ENCODE measurements at regions not wholly inside any gene's neighbourhood (a gene's known extent, or its start where the extent isn't known, plus 50 kb on each side); places are given as distances from the start of the nearest gene placed in this dataset.

DNA sequence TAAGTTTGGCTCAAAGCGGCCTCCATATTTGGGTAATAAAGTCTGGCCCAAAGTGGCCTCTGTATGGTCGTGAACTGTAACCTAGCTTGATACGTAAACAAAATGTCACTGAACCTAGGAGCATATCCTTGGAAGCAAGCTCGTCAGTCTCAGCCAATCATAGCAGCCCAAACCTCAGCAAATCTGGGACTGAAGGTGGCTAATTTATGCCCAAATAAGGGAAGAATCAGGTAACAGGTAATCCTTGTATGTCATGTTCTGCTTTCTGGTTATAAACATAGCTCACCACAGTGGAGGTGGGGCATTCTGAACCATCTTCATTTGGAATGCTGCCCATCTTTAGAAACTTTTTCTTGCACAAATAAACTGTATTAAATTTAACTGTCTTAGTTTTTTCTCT is 281.1 kb downstream of the TTLL7 start:
- no peak for TF ChIP-seq EP300 (IDR thresholded peaks at IDR 0.05; ENCODE audit: borderline replicate concordance)
- TF ChIP-seq NFIC (IDR thresholded peaks at IDR 0.05) = no peak
- TF ChIP-seq RAD21 (IDR thresholded peaks at IDR 0.05; ENCODE audit: low read depth) = no peak
- TF ChIP-seq TAF1 (IDR thresholded peaks at IDR 0.05; ENCODE audit: low read depth) = no peak
- no peak for TF ChIP-seq YY1 (IDR thresholded peaks at IDR 0.05; ENCODE audit: low read depth)
- TF ChIP-seq EGR1 (IDR thresholded peaks at IDR 0.05) = no peak
- TF ChIP-seq, protein P1, sequence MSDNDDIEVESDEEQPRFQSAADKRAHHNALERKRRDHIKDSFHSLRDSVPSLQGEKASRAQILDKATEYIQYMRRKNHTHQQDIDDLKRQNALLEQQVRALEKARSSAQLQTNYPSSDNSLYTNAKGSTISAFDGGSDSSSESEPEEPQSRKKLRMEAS (IDR thresholded peaks at IDR 0.05) = no peak
- TF ChIP-seq, protein P2, sequence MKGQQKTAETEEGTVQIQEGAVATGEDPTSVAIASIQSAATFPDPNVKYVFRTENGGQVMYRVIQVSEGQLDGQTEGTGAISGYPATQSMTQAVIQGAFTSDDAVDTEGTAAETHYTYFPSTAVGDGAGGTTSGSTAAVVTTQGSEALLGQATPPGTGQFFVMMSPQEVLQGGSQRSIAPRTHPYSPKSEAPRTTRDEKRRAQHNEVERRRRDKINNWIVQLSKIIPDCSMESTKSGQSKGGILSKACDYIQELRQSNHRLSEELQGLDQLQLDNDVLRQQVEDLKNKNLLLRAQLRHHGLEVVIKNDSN (IDR thresholded peaks at IDR 0.05) = no peak
- TF ChIP-seq CEBPB (IDR thresholded peaks at IDR 0.05) = no peak
- no peak for TF ChIP-seq TEAD4 (IDR thresholded peaks at IDR 0.05)
- TF ChIP-seq, protein P3, sequence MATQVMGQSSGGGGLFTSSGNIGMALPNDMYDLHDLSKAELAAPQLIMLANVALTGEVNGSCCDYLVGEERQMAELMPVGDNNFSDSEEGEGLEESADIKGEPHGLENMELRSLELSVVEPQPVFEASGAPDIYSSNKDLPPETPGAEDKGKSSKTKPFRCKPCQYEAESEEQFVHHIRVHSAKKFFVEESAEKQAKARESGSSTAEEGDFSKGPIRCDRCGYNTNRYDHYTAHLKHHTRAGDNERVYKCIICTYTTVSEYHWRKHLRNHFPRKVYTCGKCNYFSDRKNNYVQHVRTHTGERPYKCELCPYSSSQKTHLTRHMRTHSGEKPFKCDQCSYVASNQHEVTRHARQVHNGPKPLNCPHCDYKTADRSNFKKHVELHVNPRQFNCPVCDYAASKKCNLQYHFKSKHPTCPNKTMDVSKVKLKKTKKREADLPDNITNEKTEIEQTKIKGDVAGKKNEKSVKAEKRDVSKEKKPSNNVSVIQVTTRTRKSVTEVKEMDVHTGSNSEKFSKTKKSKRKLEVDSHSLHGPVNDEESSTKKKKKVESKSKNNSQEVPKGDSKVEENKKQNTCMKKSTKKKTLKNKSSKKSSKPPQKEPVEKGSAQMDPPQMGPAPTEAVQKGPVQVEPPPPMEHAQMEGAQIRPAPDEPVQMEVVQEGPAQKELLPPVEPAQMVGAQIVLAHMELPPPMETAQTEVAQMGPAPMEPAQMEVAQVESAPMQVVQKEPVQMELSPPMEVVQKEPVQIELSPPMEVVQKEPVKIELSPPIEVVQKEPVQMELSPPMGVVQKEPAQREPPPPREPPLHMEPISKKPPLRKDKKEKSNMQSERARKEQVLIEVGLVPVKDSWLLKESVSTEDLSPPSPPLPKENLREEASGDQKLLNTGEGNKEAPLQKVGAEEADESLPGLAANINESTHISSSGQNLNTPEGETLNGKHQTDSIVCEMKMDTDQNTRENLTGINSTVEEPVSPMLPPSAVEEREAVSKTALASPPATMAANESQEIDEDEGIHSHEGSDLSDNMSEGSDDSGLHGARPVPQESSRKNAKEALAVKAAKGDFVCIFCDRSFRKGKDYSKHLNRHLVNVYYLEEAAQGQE (IDR thresholded peaks at IDR 0.05; ENCODE audit: low read depth) = no peak
- TF ChIP-seq FOXM1 (IDR thresholded peaks at IDR 0.05; ENCODE audit: borderline replicate concordance, low read depth) = no peak
- TF ChIP-seq ZBTB7A (IDR thresholded peaks at IDR 0.05; ENCODE audit: low read depth) = no peak
- no peak for TF ChIP-seq CREB1 (IDR thresholded peaks at IDR 0.05; ENCODE audit: low read depth)
- TF ChIP-seq TCF12 (IDR thresholded peaks at IDR 0.05; ENCODE audit: low read depth) = no peak

DNA sequence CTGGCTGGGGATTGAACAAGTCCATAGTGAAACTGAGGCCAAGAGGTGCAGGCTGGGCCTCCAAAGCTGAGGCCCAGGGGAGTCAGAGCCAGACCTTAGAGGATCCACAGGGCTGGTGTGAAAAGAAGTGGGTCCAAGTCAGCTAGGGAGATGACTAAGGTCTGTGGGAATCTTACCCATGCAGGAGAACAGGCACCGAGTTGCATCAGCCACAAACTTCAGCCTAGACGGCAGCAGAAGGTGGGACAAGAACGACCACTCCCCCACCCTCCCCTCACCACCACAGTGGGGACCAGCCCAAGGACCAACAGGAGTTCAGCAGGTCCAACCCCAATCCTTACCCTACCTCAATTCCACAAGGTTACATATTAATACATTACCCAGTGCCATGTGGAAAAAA is 282.3 kb downstream of the TTLL7 start:
- TF ChIP-seq TEAD4 (IDR thresholded peaks at IDR 0.05) (no peak), NFIC (IDR thresholded peaks at IDR 0.05) (no peak)
- TF ChIP-seq, protein P2 (IDR thresholded peaks at IDR 0.05) = no peak

DNA sequence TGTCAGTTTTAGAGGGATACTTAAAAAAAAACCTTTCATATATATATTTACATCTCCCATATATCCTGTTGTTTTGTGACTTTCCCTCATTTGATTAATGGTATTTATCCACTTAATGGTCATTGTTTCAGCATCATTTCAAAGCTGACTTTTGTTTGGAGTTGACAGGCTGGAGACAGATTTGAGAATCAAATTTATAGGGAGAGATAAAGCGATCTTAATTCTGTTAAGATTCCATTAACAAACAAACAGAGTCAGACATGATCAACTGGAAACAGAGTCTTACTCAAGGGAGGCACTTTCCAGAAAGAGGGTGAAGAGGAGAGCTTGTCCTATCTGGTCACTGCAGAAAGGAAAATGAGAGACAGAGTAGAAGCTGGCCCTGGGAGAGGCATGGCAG is 283.4 kb downstream of the TTLL7 start:
- TF ChIP-seq NFIC (IDR thresholded peaks at IDR 0.05) (no peak), TEAD4 (IDR thresholded peaks at IDR 0.05) (no peak), EGR1 (IDR thresholded peaks at IDR 0.05) (no peak), EP300 (IDR thresholded peaks at IDR 0.05; ENCODE audit: borderline replicate concordance) (no peak), RAD21 (IDR thresholded peaks at IDR 0.05; ENCODE audit: low read depth) (no peak), YY1 (IDR thresholded peaks at IDR 0.05; ENCODE audit: low read depth) (no peak), CREB1 (IDR thresholded peaks at IDR 0.05; ENCODE audit: low read depth) (no peak), ZBTB7A (IDR thresholded peaks at IDR 0.05; ENCODE audit: low read depth) (no peak)
- TF ChIP-seq, protein P2 (IDR thresholded peaks at IDR 0.05) = no peak
- TF ChIP-seq, protein P1 (IDR thresholded peaks at IDR 0.05) = no peak

DNA sequence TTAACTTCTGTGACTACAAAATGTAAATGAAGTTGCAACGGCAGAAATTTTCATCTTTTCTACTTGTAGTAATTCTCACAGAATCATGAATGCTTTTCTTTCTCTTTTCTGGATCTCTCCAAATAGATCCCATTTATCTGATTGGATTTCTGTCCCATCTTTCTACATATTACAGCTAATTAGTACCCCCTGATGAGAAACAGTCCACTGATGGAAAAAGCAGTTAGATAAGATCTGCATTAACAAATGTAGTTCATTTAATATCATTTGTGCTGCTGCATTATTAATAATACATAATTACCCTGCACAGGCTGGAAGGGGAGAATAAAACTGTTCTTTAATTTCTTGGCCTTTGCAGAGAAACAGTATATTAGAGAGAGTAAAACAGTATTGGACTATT is 289.3 kb downstream of the TTLL7 start:
- TF ChIP-seq YY1 (IDR thresholded peaks at IDR 0.05; ENCODE audit: low read depth) (no peak), FOXM1 (IDR thresholded peaks at IDR 0.05; ENCODE audit: borderline replicate concordance, low read depth) (no peak), TAF1 (IDR thresholded peaks at IDR 0.05; ENCODE audit: low read depth) (no peak), NFIC (IDR thresholded peaks at IDR 0.05) (no peak)
- TF ChIP-seq, protein P1 (IDR thresholded peaks at IDR 0.05) = no peak

DNA sequence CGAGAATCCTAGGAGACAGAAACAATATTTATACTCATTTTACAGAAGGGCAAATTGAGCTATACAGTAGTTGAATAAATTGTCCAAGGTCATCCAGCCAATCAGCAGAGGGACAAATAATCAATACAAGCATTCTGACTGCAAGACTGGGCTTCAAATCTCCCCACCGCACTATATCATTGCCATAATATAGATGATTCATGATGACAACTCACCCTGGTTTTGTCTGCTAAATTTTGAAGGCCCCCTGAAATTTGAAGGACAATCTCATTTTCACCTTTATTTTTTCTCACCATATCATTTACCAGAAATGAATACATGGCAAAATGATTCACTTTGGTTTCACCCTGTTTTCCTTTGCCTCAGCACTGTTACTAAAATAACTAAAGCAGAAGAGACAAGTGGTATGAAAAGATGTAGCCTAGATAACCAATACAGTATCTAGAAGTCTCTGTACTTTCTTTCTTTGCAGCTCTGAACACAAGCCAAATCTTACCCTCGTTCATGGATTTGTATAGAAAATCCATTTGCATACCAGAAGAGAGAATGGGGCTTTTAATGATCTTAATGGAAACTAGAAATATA is 292.5 kb downstream of the TTLL7 start:
- TF ChIP-seq CEBPB (IDR thresholded peaks at IDR 0.05) = no peak
- TF ChIP-seq, protein P1 (IDR thresholded peaks at IDR 0.05) = no peak
- TF ChIP-seq, protein P3 (IDR thresholded peaks at IDR 0.05; ENCODE audit: low read depth) = no peak
- TF ChIP-seq CREB1 (IDR thresholded peaks at IDR 0.05; ENCODE audit: low read depth) = no peak
- TF ChIP-seq TCF12 (IDR thresholded peaks at IDR 0.05; ENCODE audit: low read depth) = no peak
- TF ChIP-seq ZBTB7A (IDR thresholded peaks at IDR 0.05; ENCODE audit: low read depth) = no peak
- no peak for TF ChIP-seq NFIC (IDR thresholded peaks at IDR 0.05)
- TF ChIP-seq, protein P2 (IDR thresholded peaks at IDR 0.05) = no peak
- TF ChIP-seq EP300 (IDR thresholded peaks at IDR 0.05; ENCODE audit: borderline replicate concordance) = no peak
- no peak for TF ChIP-seq EGR1 (IDR thresholded peaks at IDR 0.05)
- no peak for TF ChIP-seq TEAD4 (IDR thresholded peaks at IDR 0.05)
- TF ChIP-seq TAF1 (IDR thresholded peaks at IDR 0.05; ENCODE audit: low read depth) = no peak
- no peak for TF ChIP-seq FOXM1 (IDR thresholded peaks at IDR 0.05; ENCODE audit: borderline replicate concordance, low read depth)

Measured in Ishikawa (cell line).